MM.1S (cell line): ENCODE measurements at regions not wholly inside any gene's neighbourhood (a gene's known extent, or its start where the extent isn't known, plus 50 kb on each side); places are given as distances from the start of the nearest gene placed in this dataset.

Experiments used
- DNase-seq: peaks from one replicate; pipeline ENCODE4 v3.0.0-alpha.2; 2015
- H2AFZ ChIP-seq: fragments of 300-600 bp; sonication (generic); 2 replicates; pipeline ENCODE4 v1.6.0; 2016; ENCODE audit warnings: antibody characterized with exemption, low read length
- H3F3A ChIP-seq: fragments of 300-600 bp; sonication (generic); 2 replicates; pipeline ENCODE4 v1.6.1; 2016; ENCODE audit warnings: mild to moderate bottlenecking, antibody characterized with exemption, low read length, moderate library complexity, mixed read lengths; ENCODE audit not compliant: insufficient read depth
- H3K27ac ChIP-seq: fragments of 300-600 bp; sonication (generic); 2 replicates; pipeline ENCODE4 v1.5.1; 2016; ENCODE audit warnings: mild to moderate bottlenecking, low read length
- H3K27me3 ChIP-seq: fragments of 300-600 bp; sonication (generic); replicated peaks from 2 replicates; pipeline ENCODE4 v1.6.0; 2016; ENCODE audit warnings: low read length; ENCODE audit not compliant: insufficient read depth
- H3K36me3 ChIP-seq: fragments of 300-600 bp; sonication (generic); replicated peaks from 2 replicates; pipeline ENCODE4 v1.6.1; 2016; ENCODE audit warnings: mild to moderate bottlenecking, low read length, mixed read lengths; ENCODE audit not compliant: insufficient read depth
- H3K4me1 ChIP-seq: fragments of 300-600 bp; sonication (generic); 2 replicates; pipeline ENCODE4 v1.6.1; 2016; ENCODE audit warnings: low read length, mixed read lengths
- H3K4me2 ChIP-seq: fragments of 300-600 bp; sonication (generic); 2 replicates; pipeline ENCODE4 v1.6.0; 2016; ENCODE audit warnings: low read depth, low read length
- H3K4me3 ChIP-seq: fragments of 300-600 bp; sonication (generic); 2 replicates; pipeline ENCODE4 v1.5.1; 2016; ENCODE audit warnings: low read length, mixed read lengths
- H3K79me2 ChIP-seq: fragments of 300-600 bp; sonication (generic); 2 replicates; pipeline ENCODE4 v1.6.1; 2016; ENCODE audit warnings: mixed run types, low read length, mixed read lengths
- H3K9ac ChIP-seq: fragments of 300-600 bp; sonication (generic); 2 replicates; pipeline ENCODE4 v1.6.1; 2016; ENCODE audit warnings: low read length, mixed read lengths
- H3K9me2 ChIP-seq: fragments of 300-600 bp; sonication (generic); replicated peaks from 2 replicates; pipeline ENCODE4 v1.6.1; 2016; ENCODE audit warnings: mild to moderate bottlenecking, low read length, mixed read lengths; ENCODE audit not compliant: insufficient read depth
- H3K9me3 ChIP-seq: fragments of 300-600 bp; sonication (generic); replicated peaks from 2 replicates; pipeline ENCODE4 v1.6.1; 2016; ENCODE audit warnings: mild to moderate bottlenecking, low read length, mixed read lengths; ENCODE audit not compliant: insufficient read depth
- H4K20me1 ChIP-seq: fragments of 300-600 bp; sonication (generic); 2 replicates; pipeline ENCODE4 v1.6.1; 2016; ENCODE audit warnings: mild to moderate bottlenecking, low read length, moderate library complexity, mixed read lengths; ENCODE audit not compliant: insufficient read depth
- EZH2 ChIP-seq: fragments of 300-600 bp; sonication (generic); optimal IDR thresholded peaks from 2 replicates; pipeline ENCODE3; 2017; ENCODE audit warnings: low read depth, mild to moderate bottlenecking, antibody characterized with exemption, low read length, mixed read lengths
- EZH2phosphoT487 ChIP-seq: fragments of 300-600 bp; sonication (generic); IDR thresholded peaks from 2 replicates; pipeline ENCODE4 v1.6.1; 2018; ENCODE audit warnings: antibody characterized with exemption, low read length
- TF ChIP-seq, protein P1 (sequence below): fragments of 300-600 bp; sonication (generic); IDR thresholded peaks from 2 replicates; pipeline ENCODE4 v1.5.1; 2016; ENCODE audit warnings: antibody characterized with exemption, low read length, mixed read lengths

- Histone ChIP-seq H3K36me3 (no peaks in the 10 kb centered on the region), H3K27ac (no peak overlapping the region), H3F3A (no peaks in the 10 kb centered on the region), H4K20me1 (no peaks in the 10 kb centered on the region), H3K79me2 (no peaks in the 10 kb centered on the region), H3K9ac (no peak overlapping the region), H3K27me3 (no peaks in the 10 kb centered on the region), H3K4me1 (no peaks in the 10 kb centered on the region), H3K4me3 (no peak overlapping the region), H3K9me2 (no peaks in the 10 kb centered on the region), H3K9me3 (no peaks in the 10 kb centered on the region), H3K4me2 (no peak overlapping the region), H2AFZ (no peak overlapping the region)
- no peak for DNase-seq
- no peak for TF ChIP-seq EZH2
- TF ChIP-seq, protein P1, sequence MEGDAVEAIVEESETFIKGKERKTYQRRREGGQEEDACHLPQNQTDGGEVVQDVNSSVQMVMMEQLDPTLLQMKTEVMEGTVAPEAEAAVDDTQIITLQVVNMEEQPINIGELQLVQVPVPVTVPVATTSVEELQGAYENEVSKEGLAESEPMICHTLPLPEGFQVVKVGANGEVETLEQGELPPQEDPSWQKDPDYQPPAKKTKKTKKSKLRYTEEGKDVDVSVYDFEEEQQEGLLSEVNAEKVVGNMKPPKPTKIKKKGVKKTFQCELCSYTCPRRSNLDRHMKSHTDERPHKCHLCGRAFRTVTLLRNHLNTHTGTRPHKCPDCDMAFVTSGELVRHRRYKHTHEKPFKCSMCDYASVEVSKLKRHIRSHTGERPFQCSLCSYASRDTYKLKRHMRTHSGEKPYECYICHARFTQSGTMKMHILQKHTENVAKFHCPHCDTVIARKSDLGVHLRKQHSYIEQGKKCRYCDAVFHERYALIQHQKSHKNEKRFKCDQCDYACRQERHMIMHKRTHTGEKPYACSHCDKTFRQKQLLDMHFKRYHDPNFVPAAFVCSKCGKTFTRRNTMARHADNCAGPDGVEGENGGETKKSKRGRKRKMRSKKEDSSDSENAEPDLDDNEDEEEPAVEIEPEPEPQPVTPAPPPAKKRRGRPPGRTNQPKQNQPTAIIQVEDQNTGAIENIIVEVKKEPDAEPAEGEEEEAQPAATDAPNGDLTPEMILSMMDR: no peak
- no peak for TF ChIP-seq EZH2phosphoT487
Observed at GRCh38 chrX:39945709-39946108, 152.0 kb downstream of the BCOR start.

GRCh38 chrX:39946822-39947221 lies 150.9 kb downstream of the BCOR start:
- Histone ChIP-seq H3K4me2 (no peak overlapping the region), H3K27me3 (no peaks in the 10 kb centered on the region), H3K27ac (no peak overlapping the region), H3K9me2 (no peaks in the 10 kb centered on the region), H3K9me3 (no peaks in the 10 kb centered on the region), H3K79me2 (no peaks in the 10 kb centered on the region), H2AFZ (no peak overlapping the region), H3K4me3 (no peak overlapping the region), H4K20me1 (no peaks in the 10 kb centered on the region), H3K4me1 (no peaks in the 10 kb centered on the region), H3K36me3 (no peaks in the 10 kb centered on the region), H3K9ac (no peak overlapping the region), H3F3A (no peaks in the 10 kb centered on the region)
- no peak for DNase-seq
- no peak for TF ChIP-seq EZH2phosphoT487
- TF ChIP-seq, protein P1: no peak
- no peak for TF ChIP-seq EZH2

DNA sequence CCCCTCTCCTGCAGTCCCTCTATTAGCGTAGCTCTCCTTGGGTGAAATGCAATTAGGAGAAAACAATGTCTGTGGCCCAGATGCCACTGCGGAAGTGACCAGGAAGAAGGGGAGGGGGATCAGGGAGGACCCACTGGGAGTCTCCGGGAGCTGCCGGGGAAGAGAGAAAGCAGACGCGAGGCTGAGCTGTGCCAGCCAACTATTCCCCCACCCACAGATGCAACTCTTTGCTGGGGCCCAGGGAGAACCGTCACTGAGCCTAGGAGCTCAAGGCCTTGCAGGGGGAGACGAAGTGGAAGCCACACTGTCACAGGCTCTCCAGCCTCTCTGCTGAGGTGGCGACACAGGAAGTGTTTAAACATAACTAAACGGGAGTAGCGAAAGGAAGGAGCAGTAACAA lies 149.2 kb downstream of the BCOR start:
- Histone ChIP-seq H3K9me3 (no peaks in the 10 kb centered on the region), H2AFZ (no peak overlapping the region), H3F3A (no peaks in the 10 kb centered on the region), H3K79me2 (no peaks in the 10 kb centered on the region), H3K27ac (no peak overlapping the region), H4K20me1 (no peaks in the 10 kb centered on the region), H3K27me3 (no peaks in the 10 kb centered on the region), H3K4me3 (no peak overlapping the region), H3K4me1 (no peaks in the 10 kb centered on the region), H3K36me3 (no peaks in the 10 kb centered on the region), H3K4me2 (no peak overlapping the region), H3K9ac (no peak overlapping the region), H3K9me2 (no peaks in the 10 kb centered on the region)
- TF ChIP-seq EZH2phosphoT487 (no peak), EZH2 (no peak)
- TF ChIP-seq, protein P1: no peak
- no peak for DNase-seq
